Psoas muscle (tissue), 7 donors: ENCODE measurements at regions not wholly inside any gene's neighbourhood (a gene's known extent, or its start where the extent isn't known, plus 50 kb on each side); places are given as distances from the start of the nearest gene placed in this dataset.

ENCODE experiments used
- ATAC-seq, 4 donors: fragments of 200-7000 bp; cut with Tn5 transposase; one replicate each; pipeline ENCODE4 v1.9.1; 2020; ENCODE audit warnings: moderate library complexity in 3 of 4, mild to moderate bottlenecking in 2 of 4
- DNase-seq, 2 donors: peaks; one replicate each; pipeline ENCODE4 v3.0.0-alpha.2; 2020
- H3K27ac ChIP-seq: fragments of 200-600 bp; one replicate; pipeline ENCODE4 v1.8.0; 2022
- H3K27me3 ChIP-seq, 3 donors: fragments of 200-600 bp in 1 of 3; one replicate each; pipeline versions ENCODE4 v1.6.1 to v1.8.0; 2013 to 2022; ENCODE audit warnings: low read length in 2 of 3, mild to moderate bottlenecking in 2 of 3, moderate library complexity in 1 of 3; ENCODE audit not compliant: insufficient read depth in 3 of 3
- H3K36me3 ChIP-seq, 2 donors: fragments of 200-600 bp in 1 of 2; one replicate each; pipeline versions ENCODE4 v1.6.1 to v1.8.0; 2013 to 2022; ENCODE audit warnings: low read depth in 1 of 2, mild to moderate bottlenecking in 1 of 2, moderate library complexity in 1 of 2; ENCODE audit not compliant: insufficient read depth in 1 of 2
- H3K4me1 ChIP-seq: fragments of 200-600 bp; one replicate; pipeline ENCODE4 v1.8.0; 2022
- H3K4me3 ChIP-seq: fragments of 200-600 bp; one replicate; pipeline ENCODE4 v1.8.0; 2022; ENCODE audit warnings: mild to moderate bottlenecking
- H3K9me3 ChIP-seq: fragments of 200-600 bp; one replicate; pipeline ENCODE4 v1.8.0; 2022
- CTCF ChIP-seq: fragments of 200-600 bp; IDR thresholded peaks from one replicate; pipeline ENCODE4 v1.8.0; 2022; ENCODE audit warnings: antibody characterized with exemption
- WGBS, 3 donors: extraction: QIAGEN DNeasy Blood & Tissue Kit; methylation state at CpG; one replicate each; pipeline versions ENCODE4 v1.1.6 to v1.1.7; 2013; 5-methylcytosine and 5-hydroxymethylcytosine counted together
- intact Hi-C, 2 donors: fragments of 100-400 bp; cut with DNase I; formaldehyde crosslinking; loops; one replicate each; pipeline versions ENCODE4 v1.11.0 to v1.14.2; 2022
- donor health status: healthy with polysubstance abuse.
- donor health status: DM: no; HTN: no; CAD: no; lungs with moderate emphysema.
- donor health status: Bipolar disorder and iron deficiency.
- donor health status: healthy.
- donor health status: DM: yes; HTN: yes; CAD: no.
- donor health status: DM: no; HTN: no; CAD: no.
- donor health status: DM: yes; HTN: yes; CAD: no.

- TF ChIP-seq CTCF = no peak
- no peak overlapping the region for H3K4me3 ChIP-seq
- H3K9me3 ChIP-seq = no peaks in the 10 kb centered on the region
- ATAC-seq = no peak
- H3K4me1 ChIP-seq = no peaks in the 10 kb centered on the region
- H3K27ac ChIP-seq = no peak overlapping the region
- no peaks in the 10 kb centered on the region for H3K36me3 ChIP-seq
- 88 to 98% (median 94%) methylated on average over 5 of the region's 5 CpGs for WGBS, 3 donors
- no peak for DNase-seq
- intact Hi-C loops = no loop called here
- no peaks in the 10 kb centered on the region for H3K27me3 ChIP-seq
Measured at GRCh38 chr13:22195726-22196125, 524.9 kb downstream of the FGF9 start.

GRCh38 chr13:22196777-22197176 is 525.9 kb downstream of the FGF9 start:
- H3K27ac ChIP-seq = no peak overlapping the region
- DNase-seq = no peak
- no peaks in the 10 kb centered on the region for H3K4me1 ChIP-seq
- intact Hi-C loops = no loop called here
- H3K9me3 ChIP-seq = no peaks in the 10 kb centered on the region
- TF ChIP-seq CTCF = no peak
- H3K27me3 ChIP-seq = no peaks in the 10 kb centered on the region
- H3K36me3 ChIP-seq = no peaks in the 10 kb centered on the region
- no peak overlapping the region for H3K4me3 ChIP-seq
- ATAC-seq = no peak

GRCh38 chr13:22198001-22198400 is 527.1 kb downstream of the FGF9 start:
- no peak for DNase-seq
- 15 to 25% (median 20%) methylated on average over 4 of the region's 4 CpGs for WGBS, 3 donors

GRCh38 chr13:22198641-22199217 is 527.9 kb downstream of the FGF9 start:
- Histone ChIP-seq H3K4me3 (no peak overlapping the region), H3K9me3 (no peaks in the 10 kb centered on the region), H3K36me3 (no peaks in the 10 kb centered on the region), H3K27ac (no peak overlapping the region), H3K4me1 (no peaks in the 10 kb centered on the region), H3K27me3 (no peaks in the 10 kb centered on the region)
- 17 to 25% (median 23%) methylated on average over 10 of the region's 10 CpGs for WGBS, 3 donors
- TF ChIP-seq CTCF = no peak
- intact Hi-C loops = no loop called here
- ATAC-seq (no peak), DNase-seq (no peak)

More at GRCh38 chr13:22198001-22198400, 527.1 kb downstream of the FGF9 start:
- no peaks in the 10 kb centered on the region for H3K4me1 ChIP-seq
- TF ChIP-seq CTCF = no peak
- no peaks in the 10 kb centered on the region for H3K27me3 ChIP-seq
- intact Hi-C loops = no loop called here
- H3K36me3 ChIP-seq = no peaks in the 10 kb centered on the region
- no peaks in the 10 kb centered on the region for H3K9me3 ChIP-seq
- ATAC-seq = no peak
- no peak overlapping the region for H3K27ac ChIP-seq
- no peak overlapping the region for H3K4me3 ChIP-seq

GRCh38 chr13:22200440-22200839 is 529.6 kb downstream of the FGF9 start:
- H3K27me3 ChIP-seq = no peaks in the 10 kb centered on the region
- DNase-seq = no peak
- H3K4me3 ChIP-seq = no peak overlapping the region
- no peak for TF ChIP-seq CTCF
- intact Hi-C loops = no loop called here
- no peak for ATAC-seq
- WGBS, 3 donors = 91 to 100% (median 96%) methylated on average over 1 of the region's 1 CpG
- no peaks in the 10 kb centered on the region for H3K36me3 ChIP-seq
- H3K4me1 ChIP-seq = no peaks in the 10 kb centered on the region
- no peaks in the 10 kb centered on the region for H3K9me3 ChIP-seq
- no peak overlapping the region for H3K27ac ChIP-seq
